Peyer's patch (tissue), 4 donors: ENCODE measurements at regions not wholly inside any gene's neighbourhood (a gene's known extent, or its start where the extent isn't known, plus 50 kb on each side); places are given as distances from the start of the nearest gene placed in this dataset.

Experiments
- POLR2A ChIP-seq, 2 donors: fragments of 450-650 bp; IDR thresholded peaks; one replicate each; pipeline ENCODE4 v1.5.1; 2017; ENCODE audit warnings: antibody characterized with exemption in 2 of 2, mild to moderate bottlenecking in 2 of 2, moderate library complexity in 2 of 2
- TF ChIP-seq, protein P1 (sequence below), 6 experiments: fragments of 450-650 bp in 4 of 6; fragments of 200-600 bp in 2 of 6; sonication (generic) in 1 of 6; IDR thresholded peaks; one replicate each; pipeline ENCODE4 v1.5.1; 2017 to 2019; ENCODE audit warnings: antibody characterized with exemption in 6 of 6, mild to moderate bottlenecking in 3 of 6, moderate library complexity in 1 of 6

DNA sequence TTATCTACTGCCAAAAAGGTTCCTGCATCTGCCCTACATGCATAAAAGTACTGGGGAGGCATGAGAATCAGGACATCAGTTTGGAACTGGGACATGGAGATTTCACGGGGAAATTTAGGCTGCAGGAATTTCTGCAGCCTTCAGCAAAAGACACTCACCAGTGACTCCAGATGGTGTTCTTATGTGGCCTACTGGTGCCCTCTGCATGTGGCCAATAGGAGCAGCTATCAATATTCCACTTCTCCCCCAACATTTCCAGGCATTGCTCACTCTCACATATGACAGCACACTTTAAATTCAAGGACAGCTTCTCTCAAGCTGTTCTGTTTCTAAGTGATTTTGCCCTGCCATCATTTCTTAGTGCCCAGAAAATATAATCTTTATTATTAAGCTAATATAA is 570.5 kb upstream of the ARGLU1 start:
- TF ChIP-seq, protein P1, sequence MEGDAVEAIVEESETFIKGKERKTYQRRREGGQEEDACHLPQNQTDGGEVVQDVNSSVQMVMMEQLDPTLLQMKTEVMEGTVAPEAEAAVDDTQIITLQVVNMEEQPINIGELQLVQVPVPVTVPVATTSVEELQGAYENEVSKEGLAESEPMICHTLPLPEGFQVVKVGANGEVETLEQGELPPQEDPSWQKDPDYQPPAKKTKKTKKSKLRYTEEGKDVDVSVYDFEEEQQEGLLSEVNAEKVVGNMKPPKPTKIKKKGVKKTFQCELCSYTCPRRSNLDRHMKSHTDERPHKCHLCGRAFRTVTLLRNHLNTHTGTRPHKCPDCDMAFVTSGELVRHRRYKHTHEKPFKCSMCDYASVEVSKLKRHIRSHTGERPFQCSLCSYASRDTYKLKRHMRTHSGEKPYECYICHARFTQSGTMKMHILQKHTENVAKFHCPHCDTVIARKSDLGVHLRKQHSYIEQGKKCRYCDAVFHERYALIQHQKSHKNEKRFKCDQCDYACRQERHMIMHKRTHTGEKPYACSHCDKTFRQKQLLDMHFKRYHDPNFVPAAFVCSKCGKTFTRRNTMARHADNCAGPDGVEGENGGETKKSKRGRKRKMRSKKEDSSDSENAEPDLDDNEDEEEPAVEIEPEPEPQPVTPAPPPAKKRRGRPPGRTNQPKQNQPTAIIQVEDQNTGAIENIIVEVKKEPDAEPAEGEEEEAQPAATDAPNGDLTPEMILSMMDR (IDR thresholded peaks at IDR 0.05) = no peak
- TF ChIP-seq POLR2A (IDR thresholded peaks at IDR 0.05) = no peak
